DMS153 treated with DMSO at 0.1 percent for 48 hours (cell line): ENCODE measurements at regions not wholly inside any gene's neighbourhood (a gene's known extent, or its start where the extent isn't known, plus 50 kb on each side); places are given as distances from the start of the nearest gene placed in this dataset.
"Not testable (repeated sequence)": the region's sequence is repeated elsewhere in the genome, so short reads cannot be mapped to it uniquely, and the experiment has no call there.

Experiments
- DNase-seq: peaks from one replicate; lab custom pipeline; 2025; ENCODE audit not compliant: unreplicated experiment; lab: John Stamatoyannopoulos, UW

- DNase-seq = no peak
These were observed 256.3 kb upstream of the MINDY3 start for GRCh38 chr10:16116404-16117304.

DNA sequence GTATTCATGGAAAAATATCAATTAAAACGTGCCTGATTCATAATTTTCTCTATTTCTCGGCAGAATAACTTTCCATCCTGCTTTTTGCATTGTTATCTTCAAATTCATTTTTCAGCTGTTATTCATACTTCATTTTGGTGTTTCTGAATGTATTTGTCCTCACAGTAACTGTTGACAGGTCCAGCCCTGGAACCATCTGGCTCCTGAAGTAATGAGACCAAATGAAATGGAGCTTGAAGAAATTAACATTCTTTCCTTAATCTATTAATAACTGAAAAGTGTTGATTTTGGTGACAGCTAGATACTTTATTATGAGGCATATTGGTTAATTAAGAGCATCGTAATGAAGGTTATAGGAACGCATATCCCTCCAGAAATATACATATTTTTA, 257.0 kb upstream of the MINDY3 start:
- no peak for DNase-seq

DNA sequence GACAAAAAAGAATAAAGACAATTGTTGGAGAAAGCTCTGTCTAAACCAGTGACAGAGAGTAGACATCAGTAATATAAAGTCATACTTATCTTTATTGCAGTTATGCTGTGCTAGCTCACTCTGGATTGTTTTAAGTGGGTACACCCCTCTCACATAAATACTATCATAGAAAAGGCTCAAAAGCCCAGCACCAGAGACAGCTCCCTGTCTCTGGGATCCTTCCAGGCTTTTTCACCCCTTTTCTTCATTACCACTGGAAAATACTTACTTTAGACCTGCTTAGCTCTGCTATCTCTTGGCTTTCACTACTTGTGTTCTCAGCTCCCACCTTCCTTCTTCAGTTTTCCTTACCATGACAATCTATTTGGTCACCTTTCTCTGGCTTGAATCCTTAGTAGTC, 259.1 kb upstream of the MINDY3 start:
- DNase-seq = no peak

DNA sequence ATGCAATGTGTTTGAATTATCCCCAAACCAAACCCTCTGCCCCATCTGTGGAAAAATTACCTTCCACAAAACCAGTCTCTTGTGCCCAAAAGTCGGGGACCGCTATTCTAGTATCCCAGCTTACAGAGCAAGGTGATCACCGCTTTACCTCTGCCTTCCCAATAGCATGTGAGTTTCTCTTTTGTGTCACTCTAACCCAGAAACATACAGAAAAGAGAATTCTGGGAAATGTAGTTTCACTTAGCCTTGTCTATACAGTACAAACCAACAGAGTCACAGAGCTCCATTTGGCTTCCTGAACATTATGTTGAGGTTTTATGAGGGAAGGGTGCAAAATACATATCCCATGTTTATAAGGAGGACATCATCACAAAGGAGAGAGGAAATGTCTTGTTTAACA, 260.3 kb upstream of the MINDY3 start:
- DNase-seq = no peak

- DNase-seq = no peak
These were observed 281.2 kb upstream of the MINDY3 start for GRCh38 chr10:16141499-16141898.

GRCh38 chr10:16146993-16147392, 286.7 kb upstream of the MINDY3 start:
- DNase-seq = no peak

GRCh38 chr10:16155834-16156233, 281.0 kb upstream of the PTER start:
- DNase-seq = no peak

GRCh38 chr10:16156681-16157080, 280.1 kb upstream of the PTER start:
- no peak for DNase-seq

- DNase-seq = not testable (repeated sequence)
These were observed 271.7 kb upstream of the PTER start for GRCh38 chr10:16165067-16165466.

DNA sequence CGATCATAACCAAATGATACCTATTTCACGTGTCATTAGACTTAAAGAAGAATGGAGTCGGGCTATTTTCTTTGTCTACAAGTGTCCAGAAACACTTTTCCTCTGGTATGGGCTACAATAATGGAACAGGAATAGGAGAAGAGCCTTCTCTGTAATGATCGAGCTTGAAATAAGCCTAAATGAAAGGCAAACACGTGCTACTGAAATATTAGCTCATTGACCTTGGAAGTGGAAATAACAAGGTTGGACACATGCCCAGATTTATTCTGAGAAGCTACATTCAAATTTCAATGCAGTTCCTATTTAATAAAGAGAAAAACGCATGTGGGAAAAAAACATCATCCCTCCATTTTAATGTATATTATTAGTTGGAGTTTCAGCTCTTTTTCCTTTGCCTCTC, 254.7 kb upstream of the PTER start:
- peak; percentile 3 for DNase-seq

GRCh38 chr10:16182688-16183087, 254.1 kb upstream of the PTER start:
- no peak for DNase-seq

DNA sequence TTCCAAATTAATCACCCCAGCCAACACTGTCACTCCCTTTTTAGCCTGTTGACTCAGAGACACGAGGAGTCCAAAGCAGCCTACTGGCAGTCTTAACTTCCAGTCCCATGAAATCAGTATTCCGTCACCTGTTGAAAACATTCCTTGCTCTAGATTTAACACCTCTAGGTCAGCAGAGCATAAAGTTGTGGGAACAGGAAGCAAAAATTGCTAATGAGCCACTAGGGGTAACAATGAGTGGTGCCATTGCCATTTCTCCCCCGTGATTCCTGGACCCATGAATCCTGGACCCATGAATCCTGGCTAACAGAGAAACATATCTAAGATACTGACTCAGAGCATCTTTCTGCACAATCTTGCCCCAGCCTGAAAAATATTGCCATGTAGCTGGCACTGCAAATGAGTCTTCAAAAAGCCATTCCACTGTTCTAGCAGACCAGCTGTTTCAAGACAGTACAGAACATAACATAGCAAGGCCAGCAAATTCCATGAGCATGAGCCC, 252.7 kb upstream of the PTER start:
- no peak for DNase-seq

DNA sequence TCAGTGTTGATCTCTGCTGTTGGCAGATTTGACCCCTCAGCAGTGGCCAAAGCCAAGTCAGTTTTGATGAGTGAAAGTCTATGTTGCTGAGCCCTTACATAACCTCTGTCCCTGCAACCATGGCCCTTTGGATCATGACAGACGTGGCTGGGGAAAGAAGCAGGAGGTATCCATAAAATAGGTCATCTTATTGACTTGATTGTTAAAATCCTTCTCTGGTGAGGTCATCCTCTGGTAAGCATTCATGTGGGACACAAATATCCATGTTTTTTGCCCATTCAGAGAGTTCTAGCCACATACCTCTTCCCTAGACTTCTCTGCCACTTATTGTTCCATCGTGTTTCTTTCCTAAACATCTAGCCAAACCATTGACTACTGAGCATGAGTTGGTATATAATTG, 251.9 kb upstream of the PTER start:
- no peak for DNase-seq

GRCh38 chr10:16186564-16186963, 250.2 kb upstream of the PTER start:
- no peak for DNase-seq

- DNase-seq = no peak
These were observed 249.6 kb upstream of the PTER start for GRCh38 chr10:16187161-16187560.

DNA sequence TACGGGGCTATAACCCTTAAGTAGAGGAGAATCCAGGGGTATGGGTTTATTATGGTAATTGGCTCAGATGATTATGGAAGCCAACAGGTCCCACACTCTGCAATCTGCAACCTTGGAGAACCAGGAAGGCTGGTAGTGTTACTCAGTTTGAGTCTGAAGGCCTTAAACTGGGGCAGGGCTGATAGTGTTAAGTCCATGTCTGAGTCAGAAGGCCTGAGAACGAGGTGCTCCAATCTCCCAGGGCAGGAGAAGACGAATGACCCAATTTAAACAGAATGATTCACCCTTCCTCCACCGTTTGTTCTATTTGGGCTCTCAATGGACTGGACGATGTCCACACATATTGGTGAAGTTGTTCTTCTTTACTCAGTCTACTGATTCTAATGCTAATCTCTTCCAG, 244.5 kb upstream of the PTER start:
- DNase-seq = no peak

GRCh38 chr10:16193241-16193640, 243.6 kb upstream of the PTER start:
- DNase-seq = no peak

DNA sequence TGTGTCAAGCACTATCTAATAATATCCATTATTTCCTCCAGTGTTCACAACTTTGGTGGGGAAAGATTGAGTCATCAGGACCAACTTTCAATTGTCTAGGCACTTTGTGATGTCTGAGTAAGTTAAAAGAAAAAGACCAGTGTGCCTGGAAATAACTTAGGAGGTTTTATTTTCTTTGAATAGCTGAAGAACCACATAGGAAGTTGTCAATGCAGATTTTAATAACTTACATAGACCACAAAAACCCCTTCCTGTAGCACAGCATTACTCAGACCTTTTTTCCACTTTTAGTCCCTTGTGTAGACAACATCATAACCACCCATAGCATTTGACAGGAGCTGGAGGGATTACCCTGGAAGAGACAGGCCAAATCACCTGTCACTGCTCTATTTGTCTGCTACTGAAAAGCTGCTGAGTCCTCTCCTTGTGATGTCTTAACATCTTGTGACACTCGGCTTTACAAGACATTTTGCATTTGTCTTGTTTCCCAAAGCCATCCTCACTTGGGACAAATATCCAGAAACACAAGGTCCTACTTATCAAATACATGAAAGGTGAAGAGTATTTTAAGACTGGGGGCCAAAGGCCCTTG, 241.5 kb upstream of the PTER start:
- no peak for DNase-seq

DNA sequence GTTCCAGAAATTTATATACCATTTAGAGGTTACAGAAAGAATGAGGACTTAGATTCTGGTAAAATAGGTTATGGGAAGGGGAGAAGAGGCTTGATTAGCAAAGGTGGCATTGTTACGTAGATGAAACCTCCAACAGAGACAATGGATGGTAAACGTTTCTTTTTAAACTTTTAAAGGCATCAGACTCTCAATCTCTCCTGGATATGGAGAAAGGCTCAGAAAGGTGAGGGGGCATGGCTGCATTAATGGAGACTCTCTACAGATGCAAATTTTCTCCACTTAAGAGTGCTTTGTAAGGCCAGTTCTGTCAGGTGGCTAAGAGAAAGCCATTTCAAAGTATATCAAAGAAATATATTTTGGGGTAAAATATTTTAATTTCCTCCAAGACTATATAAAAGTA, 240.9 kb upstream of the PTER start:
- DNase-seq = no peak

DNA sequence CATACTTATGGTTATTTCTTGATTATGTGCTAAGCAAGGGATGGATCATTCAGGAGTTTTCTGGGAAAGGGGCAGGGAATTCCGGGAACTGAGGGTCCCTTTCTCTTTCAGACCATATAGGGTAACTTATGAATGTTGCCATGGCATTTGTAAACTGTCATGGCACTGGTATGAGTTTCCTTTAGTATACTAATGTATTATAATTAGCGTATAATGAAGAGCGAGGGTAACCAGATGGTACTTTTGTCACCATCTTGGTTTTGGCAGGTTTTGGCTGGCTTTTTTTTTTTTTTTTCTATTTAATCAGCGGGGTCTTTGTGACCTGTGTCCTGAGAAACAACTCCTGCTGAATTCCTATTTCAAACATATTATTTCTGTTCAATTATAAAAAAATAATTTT, 237.6 kb upstream of the PTER start:
- DNase-seq = no peak

DNA sequence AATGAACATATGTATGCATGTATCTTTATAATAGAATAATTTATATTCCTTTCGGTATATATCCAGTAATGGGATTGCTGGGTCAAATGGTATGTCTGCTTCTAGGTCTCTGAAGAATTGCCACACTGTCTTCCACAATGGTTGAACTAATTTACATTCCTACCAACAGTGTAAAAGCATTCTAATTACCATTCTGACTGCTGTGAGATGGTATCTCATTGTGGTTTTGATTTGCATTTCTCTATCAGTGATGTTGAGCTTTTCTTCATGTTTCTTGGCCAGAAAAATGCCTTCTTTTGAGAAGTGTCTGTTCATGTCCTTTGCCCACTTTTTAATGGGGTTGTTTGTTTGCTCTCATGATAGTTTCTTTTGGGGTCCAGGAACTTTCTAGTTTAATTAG, 213.2 kb upstream of the PTER start:
- DNase-seq = not testable (repeated sequence)

DNA sequence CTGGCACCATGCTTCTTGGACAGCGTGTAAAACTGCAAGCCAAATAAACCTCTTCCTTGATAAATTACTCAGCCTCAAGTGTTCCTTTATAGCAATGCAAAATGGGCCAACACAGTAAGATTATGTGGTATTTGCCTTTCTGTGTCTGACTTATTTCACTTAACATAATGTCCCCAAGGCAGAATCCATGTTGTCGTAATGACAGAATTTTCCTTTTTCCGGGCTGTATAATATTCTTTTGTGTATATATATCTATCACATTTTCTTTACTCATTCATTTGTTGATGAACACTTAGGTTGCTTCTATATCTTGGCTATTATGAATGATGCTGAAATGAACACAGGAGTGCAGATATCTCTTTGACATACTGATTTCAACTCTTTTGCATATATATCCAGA, 209.1 kb upstream of the PTER start:
- no peak for DNase-seq

GRCh38 chr10:16231176-16231575, 205.6 kb upstream of the PTER start:
- DNase-seq = no peak
